Right ventricle myocardium superior (tissue), 1 donor: ENCODE measurements at regions not wholly inside any gene's neighbourhood (a gene's known extent, or its start where the extent isn't known, plus 50 kb on each side); places are given as distances from the start of the nearest gene placed in this dataset.
A peak's percentile ranks its signal among the peaks of the same experiment; 100 is the strongest.
"Not testable (repeated sequence)": the region's sequence is repeated elsewhere in the genome, so short reads cannot be mapped to it uniquely, and the experiment has no call there.

Experiments used
- ATAC-seq: fragments of 200-7000 bp; cut with Tn5 transposase; one replicate; pipeline ENCODE4 v1.9.1; 2020; ENCODE audit warnings: mild to moderate bottlenecking; ENCODE audit not compliant: poor library complexity
- DNase-seq: peaks from one replicate; pipeline ENCODE4 v3.0.0-alpha.2; 2020
- intact Hi-C: fragments of 100-400 bp; cut with DNase I; formaldehyde crosslinking; loops from one replicate; pipeline ENCODE4 v1.11.2; 2022
- donor health status: DM: no; HTN: yes; CAD: no; lungs with severe emphysema.

GRCh38 chr7:142641252-142641651, 108.0 kb upstream of the PRSS1 start:
- DNase-seq, ATAC-seq, intact Hi-C loops: not testable (repeated sequence)

- intact Hi-C loops, result no loop called here
- ATAC-seq (no peak), DNase-seq (no peak)
Measured at GRCh38 chr7:142638581-142638980, 110.7 kb upstream of the PRSS1 start.

- ATAC-seq (no peak), DNase-seq (no peak)
- intact Hi-C loops, result no loop called here
Measured at GRCh38 chr7:142637240-142637639, 112.0 kb upstream of the PRSS1 start.

- DNase-seq (no peak), ATAC-seq (no peak)
- intact Hi-C loops, result no loop called here
Measured at GRCh38 chr7:142636751-142637150, 112.5 kb upstream of the PRSS1 start.

- ATAC-seq, intact Hi-C loops, DNase-seq: not testable (repeated sequence)
Measured at GRCh38 chr7:142636107-142636506, 113.2 kb upstream of the PRSS1 start.

- peak; percentile 55 for DNase-seq
- peak; percentile 72 for ATAC-seq
- intact Hi-C loops, result loop anchor here (5.0 kb wide), 1 partner anchor 155 kb away; no protein-coding TSS in a partner anchor
Measured at GRCh38 chr7:142632271-142633134, 116.8 kb upstream of the PRSS1 start.

GRCh38 chr7:142629588-142630260, 119.5 kb upstream of the PRSS1 start:
- DNase-seq, result no peak
- intact Hi-C loops, result loop anchor here (5.0 kb wide), 1 partner anchor 158 kb away; no protein-coding TSS in a partner anchor
- ATAC-seq, result no peak

GRCh38 chr7:142628945-142629344, 120.3 kb upstream of the PRSS1 start:
- ATAC-seq, result no peak
- no peak for DNase-seq
- intact Hi-C loops, result no loop called here

- DNase-seq, intact Hi-C loops, ATAC-seq: not testable (repeated sequence)
Measured at GRCh38 chr7:142627223-142627622, 122.0 kb upstream of the PRSS1 start.

- DNase-seq, result peak; percentile 38
- intact Hi-C loops, result no loop called here
- no peak for ATAC-seq
Measured at GRCh38 chr7:142626420-142627035, 122.7 kb upstream of the PRSS1 start.

- DNase-seq, intact Hi-C loops, ATAC-seq: not testable (repeated sequence)
Measured at GRCh38 chr7:142625216-142625615, 124.1 kb upstream of the PRSS1 start.

- ATAC-seq (no peak), DNase-seq (no peak)
- intact Hi-C loops, result no loop called here
Measured at GRCh38 chr7:142620402-142620801, 128.9 kb upstream of the PRSS1 start.

- intact Hi-C loops, result no loop called here
- ATAC-seq (no peak), DNase-seq (no peak)
Measured at GRCh38 chr7:142618655-142619351, 130.5 kb upstream of the PRSS1 start.

GRCh38 chr7:142616842-142617241, 132.4 kb upstream of the PRSS1 start:
- ATAC-seq (no peak), DNase-seq (no peak)
- intact Hi-C loops, result no loop called here

GRCh38 chr7:142616121-142616643, 133.1 kb upstream of the PRSS1 start:
- intact Hi-C loops, result no loop called here
- ATAC-seq (no peak), DNase-seq (no peak)

GRCh38 chr7:142615508-142615907, 133.8 kb upstream of the PRSS1 start:
- intact Hi-C loops, result no loop called here
- ATAC-seq (no peak), DNase-seq (no peak)

- ATAC-seq (no peak), DNase-seq (no peak)
- intact Hi-C loops, result no loop called here
Measured at GRCh38 chr7:142614116-142614515, 135.2 kb upstream of the PRSS1 start.

- DNase-seq (no peak), ATAC-seq (no peak)
- intact Hi-C loops, result no loop called here
Measured at GRCh38 chr7:142612237-142612881, 136.9 kb upstream of the PRSS1 start.
